A549 (cell line): ENCODE measurements at regions not wholly inside any gene's neighbourhood (a gene's known extent, or its start where the extent isn't known, plus 50 kb on each side); places are given as distances from the start of the nearest gene placed in this dataset.

Experiments
- BHLHE40 ChIP-seq: IDR thresholded peaks from 2 replicates; pipeline ENCODE4 v1.6.1; 2012; ENCODE audit warnings: low read depth, low read length, inconsistent platforms
- CHD4 ChIP-seq: fragments of 200-600 bp; sonication (generic); IDR thresholded peaks from 2 replicates; pipeline ENCODE4 v1.6.1; 2016; ENCODE audit warnings: antibody characterized with exemption, mild to moderate bottlenecking, borderline replicate concordance
- JUN ChIP-seq, 2 experiments: fragments of >200 bp; sonication (Bioruptor Twin); formaldehyde crosslinking; IDR thresholded peaks; 2 replicates in 1 of 2; 3 replicates in 1 of 2; pipeline ENCODE4 v1.6.1; 2016 to 2017
- MAFK ChIP-seq: fragments of 450-650 bp; IDR thresholded peaks from 2 replicates; pipeline ENCODE4 v1.6.1; 2014; ENCODE audit not compliant: partially characterized antibody
- ZFP36 ChIP-seq: fragments of 450-650 bp; IDR thresholded peaks from 2 replicates; pipeline ENCODE4 v1.6.1; 2014; ENCODE audit warnings: borderline replicate concordance; ENCODE audit not compliant: partially characterized antibody
- TF ChIP-seq, protein P1 (sequence below): fragments of >200 bp; sonication (Bioruptor Twin); formaldehyde crosslinking; IDR thresholded peaks from 3 replicates; pipeline ENCODE4 v1.5.1; 2016
- TF ChIP-seq, protein P2 (sequence below): IDR thresholded peaks from 2 replicates; pipeline ENCODE4 v1.6.1; 2012

DNA sequence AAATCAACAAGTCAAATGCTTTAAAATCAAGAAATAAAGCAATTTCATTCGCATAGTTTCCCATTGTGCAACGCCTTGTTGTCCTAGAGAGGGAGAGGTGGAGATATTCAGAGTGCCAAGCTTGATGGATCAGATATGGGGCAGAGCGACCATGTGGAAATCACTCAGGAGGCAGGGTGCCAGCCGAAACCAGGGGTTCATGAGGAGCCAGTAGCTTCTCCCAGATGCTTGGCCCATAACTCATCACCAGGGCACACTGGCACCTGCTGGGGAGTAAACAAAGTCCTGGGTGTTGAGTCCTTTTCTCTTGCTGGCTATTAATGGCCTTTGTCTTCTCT lies 53.0 kb upstream of the ASAP2 start:
- TF ChIP-seq MAFK: no peak
- TF ChIP-seq, protein P1, sequence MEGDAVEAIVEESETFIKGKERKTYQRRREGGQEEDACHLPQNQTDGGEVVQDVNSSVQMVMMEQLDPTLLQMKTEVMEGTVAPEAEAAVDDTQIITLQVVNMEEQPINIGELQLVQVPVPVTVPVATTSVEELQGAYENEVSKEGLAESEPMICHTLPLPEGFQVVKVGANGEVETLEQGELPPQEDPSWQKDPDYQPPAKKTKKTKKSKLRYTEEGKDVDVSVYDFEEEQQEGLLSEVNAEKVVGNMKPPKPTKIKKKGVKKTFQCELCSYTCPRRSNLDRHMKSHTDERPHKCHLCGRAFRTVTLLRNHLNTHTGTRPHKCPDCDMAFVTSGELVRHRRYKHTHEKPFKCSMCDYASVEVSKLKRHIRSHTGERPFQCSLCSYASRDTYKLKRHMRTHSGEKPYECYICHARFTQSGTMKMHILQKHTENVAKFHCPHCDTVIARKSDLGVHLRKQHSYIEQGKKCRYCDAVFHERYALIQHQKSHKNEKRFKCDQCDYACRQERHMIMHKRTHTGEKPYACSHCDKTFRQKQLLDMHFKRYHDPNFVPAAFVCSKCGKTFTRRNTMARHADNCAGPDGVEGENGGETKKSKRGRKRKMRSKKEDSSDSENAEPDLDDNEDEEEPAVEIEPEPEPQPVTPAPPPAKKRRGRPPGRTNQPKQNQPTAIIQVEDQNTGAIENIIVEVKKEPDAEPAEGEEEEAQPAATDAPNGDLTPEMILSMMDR: no peak
- TF ChIP-seq CHD4: no peak
- TF ChIP-seq ZFP36: no peak
- TF ChIP-seq JUN (IDR thresholded peaks at IDR 0.05): no peak
- TF ChIP-seq, protein P2, sequence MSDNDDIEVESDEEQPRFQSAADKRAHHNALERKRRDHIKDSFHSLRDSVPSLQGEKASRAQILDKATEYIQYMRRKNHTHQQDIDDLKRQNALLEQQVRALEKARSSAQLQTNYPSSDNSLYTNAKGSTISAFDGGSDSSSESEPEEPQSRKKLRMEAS: no peak
- no peak for TF ChIP-seq BHLHE40
